A673 (cell line): ENCODE measurements at regions not wholly inside any gene's neighbourhood (a gene's known extent, or its start where the extent isn't known, plus 50 kb on each side); places are given as distances from the start of the nearest gene placed in this dataset.

Experiments
- EZH2 ChIP-seq: fragments of 200-600 bp; sonication (generic); IDR thresholded peaks from 2 replicates; pipeline ENCODE4 v1.6.1; 2017; ENCODE audit warnings: borderline replicate concordance, low read depth, mild to moderate bottlenecking, mixed read lengths, antibody characterized with exemption, low read length; ENCODE audit not compliant: poor library complexity, severe bottlenecking
- TF ChIP-seq, protein P1 (sequence below): fragments of 300-800, 200-600 bp; sonication (generic); conservative IDR thresholded peaks from 2 replicates; pipeline ENCODE4 v1.5.1; 2017; ENCODE audit warnings: low read depth, mild to moderate bottlenecking, antibody characterized with exemption, low read length, moderate library complexity, mixed read lengths

DNA sequence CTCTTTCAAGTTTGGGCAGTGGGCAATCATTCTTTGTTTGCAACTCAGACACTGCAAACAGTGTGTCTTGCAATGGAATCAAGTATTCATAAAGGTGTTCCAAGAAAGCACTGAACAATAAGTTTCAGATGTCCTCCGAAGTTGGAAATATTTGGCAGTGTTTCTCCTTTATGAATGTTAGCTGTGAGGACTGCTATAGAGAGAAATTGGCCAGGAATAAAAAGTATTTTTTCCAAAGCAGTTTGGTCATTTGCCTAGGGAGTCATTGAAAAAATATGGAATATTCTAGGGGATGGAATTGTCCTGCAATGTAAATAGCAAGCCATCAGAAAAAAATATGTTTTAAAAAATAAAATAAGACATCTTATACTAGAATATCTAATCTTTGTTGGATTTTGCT is 688.6 kb upstream of the SEMA6A start:
- TF ChIP-seq, protein P1, sequence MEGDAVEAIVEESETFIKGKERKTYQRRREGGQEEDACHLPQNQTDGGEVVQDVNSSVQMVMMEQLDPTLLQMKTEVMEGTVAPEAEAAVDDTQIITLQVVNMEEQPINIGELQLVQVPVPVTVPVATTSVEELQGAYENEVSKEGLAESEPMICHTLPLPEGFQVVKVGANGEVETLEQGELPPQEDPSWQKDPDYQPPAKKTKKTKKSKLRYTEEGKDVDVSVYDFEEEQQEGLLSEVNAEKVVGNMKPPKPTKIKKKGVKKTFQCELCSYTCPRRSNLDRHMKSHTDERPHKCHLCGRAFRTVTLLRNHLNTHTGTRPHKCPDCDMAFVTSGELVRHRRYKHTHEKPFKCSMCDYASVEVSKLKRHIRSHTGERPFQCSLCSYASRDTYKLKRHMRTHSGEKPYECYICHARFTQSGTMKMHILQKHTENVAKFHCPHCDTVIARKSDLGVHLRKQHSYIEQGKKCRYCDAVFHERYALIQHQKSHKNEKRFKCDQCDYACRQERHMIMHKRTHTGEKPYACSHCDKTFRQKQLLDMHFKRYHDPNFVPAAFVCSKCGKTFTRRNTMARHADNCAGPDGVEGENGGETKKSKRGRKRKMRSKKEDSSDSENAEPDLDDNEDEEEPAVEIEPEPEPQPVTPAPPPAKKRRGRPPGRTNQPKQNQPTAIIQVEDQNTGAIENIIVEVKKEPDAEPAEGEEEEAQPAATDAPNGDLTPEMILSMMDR, result no peak
- TF ChIP-seq EZH2, result no peak
